Glutamatergic neuron (in vitro differentiated cells): ENCODE measurements at regions not wholly inside any gene's neighbourhood (a gene's known extent, or its start where the extent isn't known, plus 50 kb on each side); places are given as distances from the start of the nearest gene placed in this dataset.

Source experiments
- DNase-seq: peaks from one replicate; pipeline ENCODE4 v3.0.0; 2022
- H3K27ac Mint-ChIP-seq: one replicate; pipeline ENCODE4 v1.8.0; 2020; ENCODE audit warnings: mild to moderate bottlenecking, mixed read lengths, inconsistent platforms; ENCODE audit not compliant: unreplicated experiment
- H3K27me3 Mint-ChIP-seq: one replicate; pipeline ENCODE4 v1.8.0; 2020; ENCODE audit warnings: mild to moderate bottlenecking, moderate library complexity, mixed read lengths, inconsistent platforms; ENCODE audit not compliant: unreplicated experiment
- H3K36me3 Mint-ChIP-seq: one replicate; pipeline ENCODE4 v1.8.0; 2020; ENCODE audit warnings: mild to moderate bottlenecking, mixed read lengths, inconsistent platforms; ENCODE audit not compliant: unreplicated experiment
- H3K4me1 Mint-ChIP-seq: one replicate; pipeline ENCODE4 v1.8.0; 2020; ENCODE audit warnings: mild to moderate bottlenecking, low read depth, mixed read lengths, inconsistent platforms; ENCODE audit not compliant: unreplicated experiment
- H3K4me3 Mint-ChIP-seq: one replicate; pipeline ENCODE4 v1.8.0; 2020; ENCODE audit warnings: mild to moderate bottlenecking, mixed read lengths, inconsistent platforms; ENCODE audit not compliant: unreplicated experiment
- H3K9me3 Mint-ChIP-seq: one replicate; pipeline ENCODE4 v1.8.0; 2020; ENCODE audit warnings: mild to moderate bottlenecking, moderate library complexity, mixed read lengths, inconsistent platforms; ENCODE audit not compliant: unreplicated experiment
- TF ChIP-seq, protein P1 (sequence below): fragments of 200-600 bp; sonication (generic); IDR thresholded peaks from one replicate; pipeline ENCODE4 v1.5.0; 2021; ENCODE audit not compliant: partially characterized antibody, unreplicated experiment

DNA sequence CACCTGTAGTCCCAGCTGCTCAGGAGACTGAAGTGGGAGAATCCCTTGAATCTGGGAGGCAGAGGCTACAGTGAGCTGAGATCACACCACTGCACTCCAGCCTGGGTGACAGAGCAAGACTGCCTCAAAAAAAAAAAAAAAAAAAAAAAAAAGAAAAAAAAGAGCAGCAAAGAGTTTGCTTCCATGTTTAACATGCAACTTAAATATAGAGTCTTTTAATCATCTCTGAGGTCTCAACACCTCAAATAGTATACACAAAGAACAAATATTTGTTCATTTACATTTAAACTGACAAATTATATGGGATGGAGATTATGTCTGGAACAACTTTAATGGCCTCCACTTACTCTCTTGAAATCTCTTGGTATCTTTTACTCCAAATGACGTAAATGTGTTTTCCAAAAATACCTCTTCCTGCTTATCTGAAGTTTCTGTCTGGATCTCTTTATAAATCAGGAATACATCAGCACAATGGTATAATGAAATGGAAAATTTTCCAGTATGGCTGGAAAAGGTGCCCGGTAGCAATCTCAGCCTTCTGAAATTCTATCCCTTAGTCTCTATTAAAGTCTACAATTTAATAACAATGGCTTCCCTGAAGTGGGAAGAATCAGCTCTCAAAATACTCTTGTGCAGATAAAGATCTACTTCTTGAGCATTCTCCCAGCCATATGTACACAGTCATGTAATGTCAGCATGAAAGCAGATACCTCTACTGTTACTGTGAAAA lies 258.5 kb downstream of the OMA1 start:
- no peak for DNase-seq
- Mint-ChIP-seq H3K4me1 (peaks cover 9% of the 10 kb centered on the region), H3K27me3 (peaks cover 1% of the 10 kb centered on the region), H3K4me3 (no peak overlapping the region), H3K9me3 (peaks cover 1% of the 10 kb centered on the region), H3K36me3 (no peaks in the 10 kb centered on the region), H3K27ac (no peak overlapping the region)
- TF ChIP-seq, protein P1, sequence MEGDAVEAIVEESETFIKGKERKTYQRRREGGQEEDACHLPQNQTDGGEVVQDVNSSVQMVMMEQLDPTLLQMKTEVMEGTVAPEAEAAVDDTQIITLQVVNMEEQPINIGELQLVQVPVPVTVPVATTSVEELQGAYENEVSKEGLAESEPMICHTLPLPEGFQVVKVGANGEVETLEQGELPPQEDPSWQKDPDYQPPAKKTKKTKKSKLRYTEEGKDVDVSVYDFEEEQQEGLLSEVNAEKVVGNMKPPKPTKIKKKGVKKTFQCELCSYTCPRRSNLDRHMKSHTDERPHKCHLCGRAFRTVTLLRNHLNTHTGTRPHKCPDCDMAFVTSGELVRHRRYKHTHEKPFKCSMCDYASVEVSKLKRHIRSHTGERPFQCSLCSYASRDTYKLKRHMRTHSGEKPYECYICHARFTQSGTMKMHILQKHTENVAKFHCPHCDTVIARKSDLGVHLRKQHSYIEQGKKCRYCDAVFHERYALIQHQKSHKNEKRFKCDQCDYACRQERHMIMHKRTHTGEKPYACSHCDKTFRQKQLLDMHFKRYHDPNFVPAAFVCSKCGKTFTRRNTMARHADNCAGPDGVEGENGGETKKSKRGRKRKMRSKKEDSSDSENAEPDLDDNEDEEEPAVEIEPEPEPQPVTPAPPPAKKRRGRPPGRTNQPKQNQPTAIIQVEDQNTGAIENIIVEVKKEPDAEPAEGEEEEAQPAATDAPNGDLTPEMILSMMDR: no peak

DNA sequence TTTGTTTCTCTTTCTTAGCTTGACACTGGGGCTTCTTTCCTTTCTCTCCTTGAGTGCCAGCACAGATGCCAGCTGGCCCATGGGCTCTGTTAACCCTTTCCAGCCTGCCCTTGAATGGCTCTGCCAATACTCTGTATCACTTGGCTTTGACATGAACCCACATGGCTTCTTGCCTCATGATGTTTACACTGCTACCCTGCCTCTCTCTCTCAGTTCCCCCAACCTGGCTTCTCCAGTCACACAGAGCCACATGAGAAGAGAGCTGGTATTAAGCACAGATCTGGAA lies 262.4 kb downstream of the OMA1 start:
- no peak overlapping the region for H3K27ac Mint-ChIP-seq
- peaks cover 14% of the 10 kb centered on the region for H3K4me1 Mint-ChIP-seq
- DNase-seq: no peak
- H3K4me3 Mint-ChIP-seq: no peak overlapping the region
- no peaks in the 10 kb centered on the region for H3K36me3 Mint-ChIP-seq
- TF ChIP-seq, protein P1: no peak
- H3K9me3 Mint-ChIP-seq: peaks cover 1% of the 10 kb centered on the region
- no peaks in the 10 kb centered on the region for H3K27me3 Mint-ChIP-seq

DNA sequence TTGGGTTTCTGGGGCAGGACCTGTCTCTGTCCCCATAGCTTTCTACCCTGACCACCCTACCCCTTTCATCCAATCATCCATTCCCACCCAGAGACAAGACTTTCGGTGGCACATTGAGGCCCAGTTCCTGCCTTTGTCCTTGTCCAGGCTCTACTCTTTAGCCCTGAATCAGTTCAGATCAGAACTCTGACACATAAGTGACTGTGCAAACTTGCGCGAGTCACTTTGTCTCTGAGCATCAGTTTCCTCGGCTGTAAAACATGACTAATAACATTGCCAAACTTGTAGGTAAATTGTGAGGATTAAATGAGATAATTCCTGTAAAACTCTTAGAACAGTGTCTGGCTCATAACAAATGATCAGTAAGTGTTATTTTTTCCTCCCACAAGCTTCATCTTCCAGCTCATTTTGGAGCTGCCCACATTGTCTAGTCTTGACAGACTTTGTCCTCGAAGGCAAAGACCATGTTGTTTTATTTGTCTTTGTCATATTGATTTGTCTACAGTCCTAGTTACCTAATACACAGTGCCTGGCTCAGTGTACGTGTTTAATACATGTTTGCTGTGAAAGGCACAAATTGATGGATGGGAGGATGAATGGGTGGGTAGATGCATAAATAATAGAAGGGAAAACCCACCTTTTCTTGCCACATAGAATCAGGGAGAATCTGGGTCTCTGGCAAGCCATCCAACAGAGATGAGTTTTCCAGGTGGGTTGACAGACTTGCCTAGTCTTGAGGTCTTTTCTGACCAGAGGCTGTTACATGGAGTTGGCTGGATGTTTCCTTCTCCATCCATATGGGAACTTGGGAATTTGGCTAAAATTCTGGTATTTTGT lies 262.9 kb downstream of the OMA1 start:
- no peaks in the 10 kb centered on the region for H3K27me3 Mint-ChIP-seq
- no peak overlapping the region for H3K4me3 Mint-ChIP-seq
- no peaks in the 10 kb centered on the region for H3K36me3 Mint-ChIP-seq
- peaks cover 1% of the 10 kb centered on the region for H3K9me3 Mint-ChIP-seq
- DNase-seq: no peak
- H3K27ac Mint-ChIP-seq: no peak overlapping the region
- TF ChIP-seq, protein P1: no peak
- H3K4me1 Mint-ChIP-seq: peaks cover 14% of the 10 kb centered on the region

DNA sequence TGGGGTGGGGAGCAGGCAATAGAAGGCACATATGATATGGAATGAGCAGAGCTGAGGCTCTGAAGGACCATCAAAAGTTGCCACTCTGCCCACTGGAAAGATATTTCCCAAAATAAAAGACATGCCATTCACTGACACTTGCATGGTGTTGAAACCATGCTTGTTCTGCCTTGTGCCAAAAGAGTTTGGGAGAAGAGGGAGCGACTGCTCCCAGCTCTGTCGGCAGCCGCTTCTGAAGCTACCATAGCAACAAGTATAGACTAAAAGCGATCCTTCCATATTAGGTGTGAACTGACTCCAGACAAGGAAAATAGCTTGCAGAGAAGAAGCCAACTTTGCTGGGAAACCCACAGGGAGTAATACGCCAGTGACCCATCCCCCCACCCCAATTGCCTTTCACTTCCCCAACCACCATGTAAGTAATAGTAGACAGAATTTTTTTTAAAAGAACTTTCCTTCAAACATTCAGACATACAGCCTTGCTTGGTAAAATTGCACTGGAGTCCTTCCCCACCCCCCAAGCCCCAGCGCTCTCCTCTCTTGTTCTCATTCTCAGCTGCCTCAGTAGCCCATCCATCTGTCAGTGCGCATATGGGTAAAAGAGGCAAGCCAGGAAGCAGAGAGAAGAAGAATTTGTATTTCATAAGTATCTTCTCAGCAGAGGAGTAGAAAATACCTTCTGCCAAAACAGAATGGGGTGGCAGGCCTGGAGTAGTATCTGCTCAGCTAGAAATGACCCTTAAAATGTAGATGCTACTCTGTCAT lies 263.7 kb downstream of the OMA1 start:
- Mint-ChIP-seq H3K27me3 (no peaks in the 10 kb centered on the region), H3K4me3 (no peak overlapping the region), H3K4me1 (peaks cover 11% of the 10 kb centered on the region), H3K27ac (no peak overlapping the region), H3K9me3 (peaks cover 1% of the 10 kb centered on the region), H3K36me3 (no peaks in the 10 kb centered on the region)
- no peak for DNase-seq
- TF ChIP-seq, protein P1: no peak
